ENCODE measurements at regions not wholly inside any gene's neighbourhood (a gene's known extent, or its start where the extent isn't known, plus 50 kb on each side); places are given as distances from the start of the nearest gene placed in this dataset.

GRCh38 chrX:5638572-5638971 is 590.1 kb downstream of the NLGN4X start:
- dilution Hi-C loops (cut with MboI; ENCODE audit: extremely low pct_ligation_motif_present, low sequenced_read_pairs) (no loop called here), intact Hi-C loops (cut with micrococcal nuclease) (no loop called here)
- no peak overlapping the region for H3K9ac ChIP-seq (replicated peaks; ENCODE audit: extremely low read depth, insufficient read depth, low read length)
- H3K27me3 ChIP-seq (ENCODE audit: control insufficient read depth in 2 of 2, insufficient read depth in 2 of 2, low read length in 2 of 2) = no peaks in the 10 kb centered on the region
- FAIRE-seq (no peak), DNase-seq (ENCODE audit: low read depth, low spot score) (no peak)
- CTCF ChIA-PET = no interaction called here
- no peaks in the 10 kb centered on the region for H4K20me1 ChIP-seq (replicated peaks; ENCODE audit: control insufficient read depth, extremely low read depth, insufficient read depth, low read length)
- no peaks in the 10 kb centered on the region for H3K36me3 ChIP-seq (ENCODE audit: control insufficient read depth in 2 of 2, extremely low read depth in 1 of 2, insufficient read depth in 2 of 2, low read length in 2 of 2)
- no peak overlapping the region for H3K4me2 ChIP-seq (ENCODE audit: insufficient read depth, low read length)
- H3K4me3 ChIP-seq (replicated peaks in 1 of 3; ENCODE audit: insufficient read depth in 1 of 3, low read depth in 1 of 3, low read length in 3 of 3) = no peak overlapping the region
- no peaks in the 10 kb centered on the region for H3K9me1 ChIP-seq (replicated peaks; ENCODE audit: control insufficient read depth, extremely low read depth, insufficient read depth, low read length)
- no peak for TF ChIP-seq POLR2A (IDR thresholded peaks at IDR 0.05; ENCODE audit: low read depth, low read length)
- no peak for TF ChIP-seq POLR2AphosphoS5 (IDR thresholded peaks at IDR 0.05; ENCODE audit: insufficient read depth, low read depth, low read length)
- TF ChIP-seq EZH2 (IDR thresholded peaks at IDR 0.05; ENCODE audit: borderline replicate concordance, low read depth, low read length, severe bottlenecking) = no peak
- TF ChIP-seq, protein P1, sequence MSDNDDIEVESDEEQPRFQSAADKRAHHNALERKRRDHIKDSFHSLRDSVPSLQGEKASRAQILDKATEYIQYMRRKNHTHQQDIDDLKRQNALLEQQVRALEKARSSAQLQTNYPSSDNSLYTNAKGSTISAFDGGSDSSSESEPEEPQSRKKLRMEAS (IDR thresholded peaks at IDR 0.05; ENCODE audit: insufficient read depth, insufficient read length) = no peak
- no peak for TF ChIP-seq MYC (IDR thresholded peaks at IDR 0.05; ENCODE audit: low read depth, low read length)
- no peak for TF ChIP-seq CTCF (IDR thresholded peaks at IDR 0.05; ENCODE audit: extremely low read depth in 1 of 2, insufficient read depth in 1 of 2, low read depth in 1 of 2, low read length in 2 of 2)
- TF ChIP-seq GATA2 (IDR thresholded peaks at IDR 0.05; ENCODE audit: insufficient read depth, insufficient read length, low read depth, low read length) = no peak
- no peak for TF ChIP-seq FOS (IDR thresholded peaks at IDR 0.05; ENCODE audit: borderline replicate concordance, insufficient read depth, low read length)
- TF ChIP-seq JUN (IDR thresholded peaks at IDR 0.05; ENCODE audit: borderline replicate concordance, insufficient read depth, insufficient read length, low read depth) = no peak
- POLR2A ChIA-PET = no interaction called here
- H3K4me1 ChIP-seq (ENCODE audit: control insufficient read depth, extremely low read depth, insufficient read depth, low read length) = no peaks in the 10 kb centered on the region
- no peak overlapping the region for H2AFZ ChIP-seq (ENCODE audit: low read depth, low read length)
- H3K27ac ChIP-seq (ENCODE audit: insufficient read depth, low read depth, low read length) = no peak overlapping the region
- no peaks in the 10 kb centered on the region for H3K79me2 ChIP-seq (ENCODE audit: control insufficient read depth, insufficient read depth, low read length)
- no TSS peak for BruUV-seq (replicated peaks)
- H3K9me3 ChIP-seq (replicated peaks; ENCODE audit: control insufficient read depth, insufficient read depth, low read length) = no peaks in the 10 kb centered on the region
